Right kidney (tissue), 1 donor: ENCODE measurements at regions not wholly inside any gene's neighbourhood (a gene's known extent, or its start where the extent isn't known, plus 50 kb on each side); places are given as distances from the start of the nearest gene placed in this dataset.

Experiments used
- DNase-seq: peaks from one replicate; pipeline ENCODE4 v3.0.0-alpha.2; 2016

- DNase-seq, result no peak
These were observed 89.2 kb upstream of the COL5A2 start for GRCh38 chr2:189268763-189269162.

DNA sequence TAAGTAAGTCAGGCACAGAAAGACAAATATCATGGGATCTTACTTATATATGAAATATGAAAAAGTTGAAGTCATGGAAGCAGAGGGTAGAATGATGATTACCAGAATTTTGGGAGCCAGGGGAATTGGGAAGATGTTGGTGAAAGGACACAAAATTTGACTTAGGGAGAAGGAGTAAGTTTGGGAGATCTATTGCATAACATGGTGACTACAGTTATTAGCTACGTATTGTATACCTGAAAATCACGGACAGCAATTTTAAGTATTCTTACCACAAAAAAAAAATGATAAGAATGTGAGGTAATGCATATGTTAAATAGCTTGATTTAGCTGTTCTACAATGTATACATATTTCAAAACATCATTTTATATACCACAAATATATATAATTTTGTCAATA lies 94.2 kb upstream of the COL5A2 start:
- no peak for DNase-seq

DNA sequence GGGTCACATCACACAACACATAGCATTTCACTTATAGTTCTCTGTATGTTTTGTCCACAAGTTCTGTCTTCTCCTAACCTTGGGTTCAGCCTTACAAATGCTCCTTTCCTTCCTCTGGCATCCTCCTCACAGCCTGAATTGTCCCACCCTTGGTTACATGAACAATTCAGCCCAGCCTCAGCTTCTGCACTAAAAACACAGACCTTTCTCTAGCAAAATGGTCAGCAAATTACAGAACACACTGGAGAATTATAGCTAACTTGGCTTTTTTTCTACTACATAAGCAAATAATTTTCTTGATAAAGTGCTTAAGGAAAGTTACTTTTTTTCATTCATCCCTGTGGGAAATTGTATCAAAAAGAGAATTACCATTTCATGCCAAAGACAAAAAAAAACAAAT lies 94.8 kb upstream of the COL5A2 start:
- DNase-seq, result no peak

- no peak for DNase-seq
These were observed 96.7 kb upstream of the COL5A2 start for GRCh38 chr2:189276277-189276676.

DNA sequence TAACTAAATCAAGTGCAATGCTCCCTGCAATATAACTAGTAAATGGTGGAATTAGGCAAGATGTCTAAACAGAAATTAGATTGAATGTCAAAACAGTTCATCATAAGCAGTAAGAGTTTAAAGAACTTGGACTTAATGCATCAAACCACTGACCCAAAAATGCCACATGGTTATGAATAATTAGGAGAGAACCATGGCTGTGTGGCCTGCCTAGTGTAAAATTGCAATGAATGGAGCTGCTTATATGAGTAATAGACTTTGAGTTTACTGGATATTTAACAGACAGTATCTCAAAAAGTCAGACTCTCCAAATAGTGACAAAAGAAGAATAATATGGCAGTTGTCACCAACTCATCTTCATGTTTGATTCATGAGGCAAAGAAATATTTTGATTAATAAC lies 101.6 kb upstream of the COL5A2 start:
- DNase-seq, result no peak

GRCh38 chr2:189285349-189285748 lies 105.8 kb upstream of the COL5A2 start:
- DNase-seq, result no peak

GRCh38 chr2:189285962-189286645 lies 106.5 kb upstream of the COL5A2 start:
- no peak for DNase-seq

DNA sequence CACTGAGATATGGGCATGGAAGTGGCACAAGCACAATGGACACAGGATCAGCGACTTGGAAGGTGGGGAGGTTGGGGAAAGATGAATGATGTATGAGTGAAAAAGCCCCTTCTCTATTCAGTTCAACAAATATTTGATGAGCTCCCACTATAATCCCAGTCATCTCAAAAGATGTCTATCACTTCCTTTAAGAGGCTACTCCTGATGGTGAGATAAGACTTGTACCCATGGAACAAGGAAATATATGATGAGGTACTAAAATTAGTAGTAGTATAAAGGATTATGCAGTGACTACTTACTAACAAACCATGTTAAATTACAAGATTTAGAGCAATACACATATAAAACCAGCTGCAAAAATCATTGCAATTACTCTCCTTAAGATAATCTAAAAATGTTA lies 107.8 kb upstream of the COL5A2 start:
- no peak for DNase-seq

DNA sequence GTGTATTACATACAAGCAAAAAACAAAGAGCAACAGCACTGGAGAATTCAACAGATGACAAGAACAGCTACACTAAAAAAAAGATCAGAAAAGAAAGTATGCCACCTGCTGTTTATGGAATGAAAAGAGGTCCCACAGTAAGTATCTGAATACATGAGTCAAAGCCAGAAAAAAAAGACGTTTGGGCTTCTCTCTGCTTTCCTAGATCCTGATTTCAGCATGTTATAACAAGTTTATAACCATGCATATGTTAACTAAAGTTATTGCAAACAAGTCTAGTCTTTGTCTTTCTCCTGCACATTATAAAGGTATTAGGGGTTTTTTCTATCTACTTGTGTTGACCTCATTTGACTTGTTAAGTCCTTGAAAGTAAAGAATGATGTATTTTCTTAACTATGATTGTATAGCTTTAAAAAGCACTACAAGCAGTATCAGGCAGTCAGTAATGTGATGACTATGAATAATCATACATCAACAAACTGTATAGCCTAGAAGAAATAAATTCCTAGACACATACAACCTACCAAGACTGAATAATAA lies 108.5 kb upstream of the COL5A2 start:
- DNase-seq, result peak; percentile 17

GRCh38 chr2:189291460-189291859 lies 111.9 kb upstream of the COL5A2 start:
- DNase-seq, result no peak

DNA sequence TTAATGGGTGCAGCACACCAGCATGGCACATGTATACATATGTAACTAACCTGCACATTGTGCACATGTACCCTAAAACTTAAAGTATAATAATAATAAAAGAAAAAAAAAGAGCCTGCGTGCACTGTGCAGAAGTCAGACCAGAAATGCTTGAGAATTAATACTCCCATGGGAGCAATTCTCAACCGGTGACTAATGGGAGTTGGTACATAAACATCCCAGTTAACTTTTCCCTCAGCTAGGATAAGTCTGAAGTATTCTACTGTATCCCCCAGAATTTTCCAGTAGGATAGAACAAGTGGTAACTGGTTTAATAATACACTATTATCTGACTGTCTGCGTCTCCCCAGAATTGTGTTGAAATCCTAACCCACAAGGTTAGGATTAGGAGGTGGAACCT lies 113.6 kb upstream of the COL5A2 start:
- DNase-seq, result no peak

- no peak for DNase-seq
These were observed 117.9 kb upstream of the COL5A2 start for GRCh38 chr2:189297446-189297845.

DNA sequence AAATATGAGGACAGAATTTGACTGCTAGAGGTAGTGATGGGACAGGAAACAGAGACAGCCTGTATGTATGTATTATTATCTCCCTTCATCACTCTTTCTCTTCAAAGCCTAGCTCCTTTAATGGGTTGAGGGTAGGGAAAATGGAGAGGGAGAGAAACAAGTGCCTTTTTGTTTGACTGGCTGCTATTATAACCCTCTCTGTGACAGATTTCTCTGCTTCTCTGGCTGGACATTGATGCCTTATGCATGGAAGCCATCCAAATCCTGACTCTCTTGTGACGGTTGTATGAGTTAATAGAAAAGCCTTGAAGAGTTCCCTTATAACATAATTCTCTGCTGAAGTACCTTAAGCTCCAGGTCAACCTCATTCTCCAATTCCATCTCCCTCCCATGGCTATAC lies 118.5 kb upstream of the COL5A2 start:
- no peak for DNase-seq

- DNase-seq, result no peak
These were observed 118.9 kb upstream of the COL5A2 start for GRCh38 chr2:189298481-189298880.

DNA sequence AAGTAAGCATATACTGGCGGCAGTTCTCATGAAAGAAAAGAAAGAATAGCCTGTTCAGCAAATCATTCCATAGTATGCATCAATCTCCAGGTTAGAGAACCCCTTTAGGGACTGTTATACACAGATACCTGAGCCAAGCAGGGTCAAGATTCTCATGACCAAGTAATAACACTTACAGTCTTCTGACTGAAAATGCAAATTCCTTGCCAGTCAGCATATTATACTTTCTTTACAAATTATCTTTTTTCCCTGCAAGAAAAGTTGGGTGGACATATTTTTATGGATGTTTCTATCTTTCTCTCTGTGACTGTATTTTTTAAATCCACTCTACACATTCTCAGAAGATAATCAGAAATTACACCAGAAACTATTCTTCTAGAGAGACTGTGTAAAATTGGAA lies 120.4 kb upstream of the COL5A2 start:
- DNase-seq, result no peak

- DNase-seq, result no peak
These were observed 121.4 kb upstream of the COL5A2 start for GRCh38 chr2:189300916-189301315.

DNA sequence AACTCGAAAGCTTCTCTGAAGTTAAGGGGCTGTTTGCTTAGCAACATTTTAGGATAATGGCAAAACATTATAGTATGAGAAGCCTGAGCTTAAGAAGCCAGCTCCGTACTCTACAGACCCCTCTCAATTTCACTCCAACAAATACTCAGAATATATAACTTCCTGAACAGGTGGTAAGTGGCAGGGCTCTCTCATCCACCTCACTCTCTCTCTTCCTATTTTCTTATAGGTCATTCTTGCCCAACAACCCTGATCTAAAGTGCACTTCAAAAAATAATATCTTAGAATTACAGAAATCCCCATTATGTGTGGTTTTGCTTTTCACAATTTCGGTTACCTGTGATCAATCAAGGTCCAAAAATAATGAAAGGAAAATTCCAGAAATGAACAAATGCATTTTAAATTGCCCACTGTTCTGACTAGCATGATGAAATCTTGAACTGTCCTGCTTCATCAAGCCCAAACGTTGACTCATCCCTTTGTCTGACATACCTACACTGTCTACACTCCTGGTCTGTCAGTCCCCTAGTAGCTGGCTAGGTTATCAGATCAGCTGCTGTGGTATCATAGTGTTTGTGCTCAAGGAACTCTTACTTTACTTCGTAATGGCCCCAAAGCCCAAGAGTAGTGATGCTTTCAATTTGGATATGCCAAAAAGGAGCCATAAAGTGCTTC lies 122.8 kb upstream of the COL5A2 start:
- DNase-seq, result no peak

- DNase-seq, result no peak
These were observed 124.8 kb upstream of the COL5A2 start for GRCh38 chr2:189304360-189304759.

DNA sequence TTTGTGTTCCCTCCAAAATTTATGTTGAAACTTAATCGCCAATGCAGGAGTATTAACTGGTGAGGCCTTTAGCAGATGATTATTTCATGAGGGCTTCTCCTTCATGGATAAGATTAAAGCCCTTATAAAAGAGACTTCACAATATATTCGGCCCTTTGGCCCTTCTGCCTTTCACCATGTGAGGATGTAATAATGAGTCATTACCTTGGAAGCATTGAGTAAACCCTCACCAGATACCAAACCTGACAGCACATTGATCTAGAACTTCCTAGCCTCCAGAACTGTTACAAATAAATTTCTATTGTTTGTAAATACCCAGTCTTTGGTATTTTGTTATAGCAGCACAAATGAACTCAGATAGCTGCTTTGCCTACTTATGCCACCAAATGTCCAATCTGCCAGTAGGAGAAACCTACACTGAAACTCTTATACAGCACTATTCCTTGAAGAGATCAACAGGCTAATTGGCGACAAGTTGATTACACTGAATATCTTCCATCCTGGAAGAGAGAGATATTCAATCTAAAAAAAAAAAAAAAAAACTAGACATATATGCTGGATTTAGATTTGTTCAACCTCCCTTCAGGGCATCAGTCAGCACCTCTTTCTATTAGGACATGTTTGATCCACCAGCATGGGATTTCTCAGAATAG lies 125.9 kb upstream of the COL5A2 start:
- no peak for DNase-seq

- DNase-seq, result no peak
These were observed 127.0 kb upstream of the COL5A2 start for GRCh38 chr2:189306525-189306924.

GRCh38 chr2:189308056-189308790 lies 128.7 kb upstream of the COL5A2 start:
- no peak for DNase-seq

- DNase-seq, result no peak
These were observed 129.8 kb upstream of the COL5A2 start for GRCh38 chr2:189309331-189309730.

DNA sequence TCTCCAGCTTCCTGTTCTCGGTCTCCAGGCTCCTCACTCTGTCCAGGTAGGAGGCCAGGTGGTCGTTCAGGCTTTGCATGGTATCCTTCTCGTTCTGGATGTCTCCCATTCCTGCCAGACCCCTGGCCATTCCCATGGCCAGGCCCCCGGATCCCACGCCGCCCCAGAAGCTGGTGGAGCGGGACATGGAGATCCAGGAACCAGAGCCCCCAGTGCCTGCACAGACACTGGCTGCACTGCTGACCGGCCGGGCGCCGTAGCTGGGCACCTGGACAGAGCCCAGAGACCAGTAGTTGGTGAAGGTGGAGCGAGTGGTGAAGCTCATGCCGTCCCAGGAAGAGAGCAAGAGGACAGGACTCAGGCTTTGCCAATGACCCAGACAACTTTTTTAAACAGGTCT lies 129.1 kb upstream of the WDR75 start:
- DNase-seq, result no peak
